GM19351 (cell line): ENCODE measurements at regions not wholly inside any gene's neighbourhood (a gene's known extent, or its start where the extent isn't known, plus 50 kb on each side); places are given as distances from the start of the nearest gene placed in this dataset.
A peak's percentile ranks its signal among the peaks of the same experiment; 100 is the strongest.
"Not testable (repeated sequence)": the region's sequence is repeated elsewhere in the genome, so short reads cannot be mapped to it uniquely, and the experiment has no call there.

Experiments used
- ATAC-seq: cut with Tn5 transposase; IDR thresholded peaks from one replicate; pipeline ENCODE4 v1.9.1; 2021; ENCODE audit warnings: mild to moderate bottlenecking, moderate library complexity; ENCODE audit not compliant: unreplicated experiment

DNA sequence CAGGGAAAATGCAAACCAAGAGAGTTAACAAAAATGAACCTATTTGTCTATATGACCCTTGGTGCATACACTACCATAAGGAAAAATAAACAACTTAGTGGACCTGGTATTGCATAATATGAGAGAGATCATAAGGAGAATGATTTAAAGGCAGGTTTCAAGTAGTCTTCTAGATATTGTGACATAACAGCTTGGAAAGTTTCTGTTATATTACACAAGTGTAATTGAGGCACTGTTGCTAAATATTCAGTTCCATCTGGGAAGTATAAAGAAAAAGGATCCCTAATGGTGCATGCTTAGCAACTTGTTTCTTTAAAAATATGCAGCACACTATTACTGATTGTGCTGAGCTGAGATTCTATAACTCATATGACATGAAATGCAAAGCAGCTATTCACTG is 252.2 kb upstream of the SPHKAP start:
- no peak for ATAC-seq

DNA sequence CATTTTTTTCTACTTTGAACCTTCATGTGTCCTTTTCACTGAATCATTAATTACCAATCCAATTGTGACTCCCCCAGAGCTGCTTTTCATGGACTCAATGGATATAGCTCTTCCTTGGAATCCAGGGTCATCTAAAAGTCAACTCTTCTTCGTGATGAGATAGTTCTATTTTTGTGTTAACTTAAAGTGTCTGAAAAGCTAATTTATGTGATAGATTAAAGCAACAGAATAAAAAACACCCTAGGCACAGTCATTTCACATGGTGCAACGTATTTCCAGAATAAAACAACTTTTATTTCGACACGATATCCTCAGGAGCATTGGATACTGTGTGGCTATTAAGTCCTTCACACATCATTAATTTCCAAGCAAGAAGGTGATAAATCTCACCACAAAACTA is 250.6 kb upstream of the SPHKAP start:
- no peak for ATAC-seq

DNA sequence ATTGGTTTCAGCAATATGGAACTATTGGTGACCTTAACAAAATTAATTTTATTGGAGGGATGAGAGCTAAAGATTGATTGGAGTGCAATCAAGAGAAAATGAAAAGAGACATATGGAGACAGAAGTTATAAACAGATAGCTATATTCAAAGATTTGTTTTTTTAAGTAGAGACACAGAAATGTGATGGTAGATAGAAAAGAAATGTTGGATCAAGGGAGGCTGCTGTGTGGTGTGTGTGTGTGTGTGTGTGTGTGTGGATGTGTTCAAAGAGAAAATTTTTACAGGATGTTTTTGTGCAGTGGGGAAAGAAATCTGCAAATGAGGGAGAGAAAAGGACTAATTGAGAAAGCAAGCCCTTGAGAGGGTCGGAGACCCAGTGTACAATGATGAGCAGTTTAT is 249.5 kb upstream of the SPHKAP start:
- ATAC-seq, result no peak

DNA sequence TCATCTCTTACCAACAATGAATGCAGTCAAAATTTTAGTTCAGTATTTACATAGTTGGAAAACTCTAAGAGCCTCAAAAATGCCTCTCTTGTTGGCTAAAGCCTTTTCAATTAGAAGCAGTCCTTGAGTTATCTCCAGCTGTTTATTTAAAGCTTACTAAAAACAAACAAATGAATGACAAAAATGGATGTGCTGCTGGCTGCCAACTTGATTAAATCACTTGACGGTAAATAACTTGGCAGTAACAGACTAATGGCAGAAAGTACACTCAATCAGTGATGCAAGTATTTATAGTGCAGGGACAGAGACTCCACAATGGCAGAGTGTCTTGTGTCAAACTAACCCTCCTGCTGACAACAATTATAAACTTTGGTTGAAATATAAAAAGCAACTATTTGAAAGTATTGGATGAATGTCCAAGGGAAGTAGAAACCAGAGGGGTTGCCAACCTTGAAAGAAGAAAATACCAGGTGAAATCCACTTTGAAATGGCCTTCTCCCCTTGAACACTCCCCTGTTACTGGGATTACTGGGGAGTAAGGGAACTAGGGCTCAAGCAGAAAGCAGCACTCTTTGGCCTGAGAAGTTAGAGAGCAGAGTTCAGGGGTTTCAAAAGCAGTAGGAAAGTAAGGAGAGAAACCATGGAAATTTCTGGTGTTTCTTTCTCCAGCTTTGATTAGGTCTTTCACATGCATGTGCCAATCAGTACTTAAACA is 245.2 kb upstream of the SPHKAP start:
- ATAC-seq, result no peak

DNA sequence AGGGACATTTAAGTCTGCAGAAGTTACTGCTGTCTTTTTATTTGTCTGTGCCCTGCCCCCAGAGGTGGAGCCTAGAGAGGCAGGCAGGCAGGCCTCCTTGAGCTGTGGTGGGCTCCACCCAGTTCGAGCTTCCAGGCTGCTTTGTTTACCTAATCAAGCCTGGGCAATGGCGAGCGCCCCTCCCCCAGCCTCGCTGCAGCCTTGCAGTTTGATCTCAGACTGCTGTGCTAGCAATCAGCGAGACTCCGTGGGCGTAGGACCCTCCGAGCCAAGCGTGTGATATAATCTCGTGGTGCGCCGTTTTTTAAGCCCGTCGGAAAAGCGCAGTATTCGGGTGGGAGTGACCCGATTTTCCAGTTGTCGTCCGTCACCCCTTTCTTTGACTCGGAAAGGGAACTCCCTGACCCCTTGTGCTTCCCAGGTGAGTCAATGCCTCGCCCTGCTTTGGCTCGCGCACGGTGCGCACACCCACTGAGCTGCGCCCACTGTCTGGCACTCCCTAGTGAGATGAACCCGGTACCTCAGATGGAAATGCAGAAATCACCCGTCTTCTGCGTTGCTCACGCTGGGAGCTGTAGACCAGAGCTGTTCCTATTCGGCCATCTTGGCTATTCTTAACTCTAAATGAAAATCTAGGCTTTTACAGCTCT is 244.0 kb upstream of the SPHKAP start:
- not testable (repeated sequence) for ATAC-seq

DNA sequence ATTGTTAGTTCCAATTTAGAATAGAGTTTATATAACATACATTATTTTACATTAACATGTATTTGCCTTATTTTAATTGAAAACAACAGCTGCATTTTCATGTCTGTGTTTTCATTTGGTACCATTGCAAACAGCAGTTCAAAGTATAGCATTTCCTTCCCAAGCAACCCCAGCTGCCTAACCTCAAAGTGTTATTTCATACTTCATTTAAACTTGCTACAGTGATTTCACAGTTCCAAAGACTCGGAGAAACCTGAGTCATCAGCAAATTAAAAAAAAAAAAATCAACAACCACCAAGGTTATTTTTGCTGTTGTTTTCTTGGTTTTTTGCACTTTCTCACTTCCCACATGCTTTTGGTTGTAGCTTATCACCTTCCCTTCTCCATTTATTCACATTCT is 236.5 kb upstream of the SPHKAP start:
- no peak for ATAC-seq

DNA sequence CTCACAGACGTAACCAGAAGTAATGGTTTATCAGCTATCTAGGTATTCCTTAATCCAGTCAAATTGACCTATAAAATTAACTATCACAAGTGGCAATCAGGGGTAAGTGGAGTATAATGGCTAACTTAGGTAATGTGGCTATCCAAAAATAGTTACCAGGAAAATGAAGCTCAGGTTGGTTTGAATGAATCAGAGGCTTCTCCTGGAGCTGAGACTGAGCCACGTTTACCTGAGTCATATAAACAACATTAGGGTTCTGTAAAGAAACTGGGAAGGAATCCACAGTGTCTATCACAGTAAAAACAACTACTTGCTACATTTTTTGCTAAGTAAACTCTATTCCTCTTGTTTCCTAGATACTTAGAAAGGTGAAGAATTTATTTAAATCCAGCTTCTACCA is 236.0 kb upstream of the SPHKAP start:
- ATAC-seq, result no peak

DNA sequence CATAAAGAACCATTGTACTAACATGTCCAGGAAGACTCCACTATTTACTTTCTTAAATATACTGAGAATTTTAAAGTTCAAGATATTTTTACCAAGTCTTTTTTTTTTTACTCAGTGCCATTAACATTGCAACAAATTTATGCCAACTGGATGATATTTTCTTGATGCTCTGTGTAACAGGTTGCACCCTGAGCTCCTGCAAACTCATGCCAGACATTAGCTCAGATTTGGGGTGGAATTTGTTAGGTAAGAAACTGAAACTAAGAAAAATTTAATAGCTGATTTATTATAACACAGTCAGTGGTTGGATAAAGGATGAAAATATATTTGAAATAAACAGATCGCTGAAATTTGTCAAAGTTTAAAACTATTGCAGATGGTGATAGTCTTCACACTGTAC is 228.6 kb upstream of the SPHKAP start:
- no peak for ATAC-seq

DNA sequence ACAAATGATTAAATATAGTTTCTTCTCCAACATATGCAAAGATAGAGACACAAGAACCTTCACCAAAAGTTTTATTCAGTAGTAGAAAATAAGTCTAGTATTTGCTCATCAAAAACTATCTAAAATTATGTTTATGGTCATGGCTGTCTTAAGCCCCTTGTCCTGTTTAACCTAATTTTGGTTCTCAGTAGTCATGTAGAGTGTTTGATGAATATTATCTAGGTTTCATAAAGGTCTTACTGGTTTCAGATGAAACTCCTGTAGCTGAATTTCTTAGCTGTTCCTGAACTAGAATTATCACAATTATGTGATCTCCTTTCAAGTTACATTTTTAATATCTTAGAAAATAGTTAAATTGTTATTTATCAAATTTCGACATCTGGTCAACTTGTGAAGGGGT is 228.0 kb upstream of the SPHKAP start:
- no peak for ATAC-seq

DNA sequence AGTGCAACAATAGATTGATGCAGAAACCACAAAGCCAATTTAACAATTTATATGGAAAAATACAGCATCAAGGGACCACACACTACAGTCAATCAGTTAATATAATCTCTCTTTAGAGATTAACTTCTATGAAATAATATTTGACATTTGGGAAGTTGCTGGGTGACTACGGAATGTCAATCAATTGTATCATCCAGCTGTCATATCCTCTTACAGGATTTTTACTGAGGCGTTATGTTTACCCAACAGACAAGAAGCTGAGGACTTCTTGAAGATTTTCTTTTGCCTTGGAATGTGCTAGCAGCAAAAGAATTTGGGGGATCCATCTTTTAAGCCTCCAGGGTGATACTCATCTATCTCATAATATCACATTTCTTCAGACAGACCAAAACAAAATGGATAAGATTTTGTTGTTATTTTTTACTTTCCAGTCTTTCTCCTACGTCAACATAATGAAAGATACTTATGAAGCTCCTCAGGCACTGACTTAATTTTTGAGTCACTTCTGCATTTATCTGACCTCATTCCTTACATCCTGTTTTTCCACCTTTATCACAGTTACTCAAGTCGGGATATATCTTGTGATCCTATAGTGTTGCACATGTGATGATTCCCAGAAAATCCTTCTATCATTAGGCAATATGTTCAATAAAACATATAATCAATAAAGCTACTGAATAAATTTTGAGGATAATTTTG is 227.2 kb upstream of the SPHKAP start:
- ATAC-seq, result no peak

DNA sequence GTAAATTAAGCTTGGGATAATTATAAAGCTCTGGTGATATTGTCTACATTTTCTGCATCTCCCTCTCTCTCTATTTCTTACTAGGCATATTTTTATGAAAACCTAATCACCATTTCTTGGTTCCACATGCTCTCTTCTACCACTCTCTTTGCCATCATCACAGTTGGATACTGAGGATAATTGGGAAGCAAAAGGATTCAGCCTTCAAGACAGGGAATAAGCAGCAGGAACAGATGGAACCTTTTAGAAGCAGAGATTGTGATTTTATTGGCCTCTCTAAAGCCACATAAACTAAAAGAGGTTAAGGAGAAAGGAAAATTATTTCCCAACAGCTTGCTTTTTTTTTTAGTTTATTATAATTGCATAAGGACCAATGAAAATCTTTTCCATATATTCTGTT is 226.3 kb upstream of the SPHKAP start:
- no peak for ATAC-seq

DNA sequence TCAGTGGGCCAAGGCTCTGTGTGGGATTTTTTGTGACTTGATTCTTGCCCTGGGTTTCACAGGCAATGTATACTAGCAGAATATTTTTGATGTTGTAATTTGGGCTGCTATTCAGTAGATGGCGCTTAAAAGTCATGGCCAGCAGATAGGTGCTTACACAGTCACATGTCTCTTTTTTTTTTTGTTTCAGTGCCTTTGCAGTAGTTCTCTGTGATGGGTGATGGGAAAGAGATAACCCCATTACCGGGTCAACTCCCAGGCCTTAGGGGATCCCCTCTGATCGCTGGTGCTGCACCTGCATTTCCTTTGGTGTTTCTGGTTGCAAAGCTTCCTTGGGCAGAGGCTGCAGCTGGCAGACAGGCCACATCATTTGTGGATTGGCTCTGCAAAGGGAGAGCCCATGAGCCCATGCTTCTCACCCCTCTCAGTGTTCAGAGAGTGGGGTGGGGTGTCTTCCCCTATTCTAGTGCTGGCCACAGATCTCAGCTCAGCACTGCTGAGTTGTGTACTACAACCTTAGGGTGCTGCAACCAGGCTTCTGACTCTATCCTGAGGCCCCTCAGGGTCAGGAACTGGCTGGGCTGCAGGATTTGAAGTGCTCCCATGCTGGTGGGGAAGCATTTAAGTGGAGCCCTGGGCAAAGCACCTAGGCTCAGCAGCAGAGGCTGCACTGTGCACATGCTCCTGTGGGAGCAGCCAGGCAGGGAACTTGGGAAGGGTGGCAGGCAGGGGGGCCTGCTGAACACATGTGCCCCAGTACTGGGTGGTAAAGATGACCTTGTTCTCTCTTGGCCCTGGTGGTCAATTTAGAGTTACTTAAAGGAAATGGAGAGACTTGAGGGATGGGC is 219.8 kb upstream of the SPHKAP start:
- peak; percentile 88 for ATAC-seq

DNA sequence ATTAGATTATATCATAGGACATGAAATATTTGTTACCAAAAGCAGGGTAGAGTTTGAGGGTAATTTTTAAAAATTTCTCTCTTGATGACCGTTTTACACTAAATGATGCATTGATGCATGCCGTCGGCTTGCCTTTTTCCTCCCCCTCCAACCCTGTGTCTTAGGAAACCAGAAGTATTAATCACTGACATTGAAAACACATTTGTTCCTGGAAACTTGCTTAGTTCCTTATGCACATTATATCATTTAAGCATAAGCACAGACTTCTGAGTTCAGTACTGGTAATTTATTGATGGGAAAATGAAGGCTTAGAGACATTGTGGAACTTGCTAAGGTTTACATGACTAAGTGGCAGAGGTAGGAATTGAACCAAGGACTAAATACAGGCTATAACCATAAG is 206.3 kb upstream of the SPHKAP start:
- ATAC-seq, result no peak

DNA sequence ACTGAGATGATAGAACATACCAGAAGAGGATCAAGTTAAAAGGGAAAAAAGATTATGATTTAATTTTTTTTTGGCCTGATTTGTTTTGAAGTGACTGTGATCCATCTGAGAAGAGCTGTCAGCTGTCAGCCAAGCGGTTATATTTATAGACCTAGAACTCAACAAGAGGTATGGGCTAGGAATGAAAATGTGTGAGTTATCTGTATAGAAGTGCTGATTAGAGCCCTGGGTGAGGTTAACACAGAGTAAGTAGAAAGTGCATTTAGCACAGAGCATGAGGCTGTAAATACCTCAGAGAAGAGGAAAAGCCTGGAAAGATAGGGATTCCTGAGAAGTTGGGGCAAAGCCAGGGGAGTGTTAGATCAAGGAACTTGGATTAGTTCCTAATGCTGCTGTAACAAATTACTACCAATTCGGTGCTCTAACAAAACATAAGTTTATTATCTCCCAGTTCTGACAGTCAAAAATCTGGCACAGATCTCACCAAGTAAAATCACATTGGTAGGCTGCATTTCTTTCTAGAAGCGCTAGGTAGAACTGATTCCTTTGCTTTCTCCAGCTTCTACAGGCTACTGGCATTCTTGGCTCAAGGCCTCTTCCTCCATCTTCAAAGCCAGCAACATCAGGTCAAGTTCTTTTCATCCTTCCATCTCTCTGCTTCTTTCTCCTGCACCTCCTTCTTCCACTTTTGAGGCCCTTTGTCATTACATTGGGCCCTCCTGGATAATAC is 197.4 kb upstream of the SPHKAP start:
- no peak for ATAC-seq

DNA sequence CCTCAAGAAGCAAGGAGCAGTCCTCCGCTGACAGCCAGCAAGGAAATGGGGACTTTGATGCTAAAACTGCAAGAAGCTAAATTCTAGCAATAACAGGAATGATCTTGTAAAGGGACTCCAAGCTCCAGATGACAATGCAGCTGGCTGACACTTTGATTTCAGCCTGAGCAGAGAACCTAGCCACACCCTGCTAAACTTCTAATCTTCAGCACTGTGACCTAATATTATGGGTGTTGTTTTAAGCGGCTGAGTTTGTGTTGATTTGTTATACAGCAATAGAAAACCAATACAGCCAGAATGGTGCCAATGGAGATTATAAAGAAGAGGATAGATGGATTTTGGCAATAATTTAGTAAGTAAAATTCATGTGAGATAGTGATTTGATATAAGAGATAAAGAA is 196.7 kb upstream of the SPHKAP start:
- ATAC-seq, result no peak

DNA sequence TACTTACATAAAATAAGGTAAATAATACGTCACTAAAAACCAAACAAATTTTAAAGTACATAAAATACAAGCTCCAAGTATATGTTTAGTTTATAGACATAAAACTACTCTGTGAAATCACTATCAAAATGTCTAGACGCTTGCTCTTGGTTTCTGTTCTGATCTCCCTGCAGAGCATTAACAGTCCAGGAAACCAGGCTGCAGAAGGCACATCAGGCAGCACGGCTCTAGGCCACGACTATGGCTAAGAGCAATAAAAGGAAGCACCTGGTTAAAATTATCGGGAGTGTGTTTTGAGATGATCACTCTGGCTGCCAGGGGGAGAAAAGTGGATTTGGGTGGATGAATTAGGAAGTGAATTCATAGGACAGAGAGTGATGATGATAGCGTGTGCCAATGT is 196.0 kb upstream of the SPHKAP start:
- no peak for ATAC-seq

DNA sequence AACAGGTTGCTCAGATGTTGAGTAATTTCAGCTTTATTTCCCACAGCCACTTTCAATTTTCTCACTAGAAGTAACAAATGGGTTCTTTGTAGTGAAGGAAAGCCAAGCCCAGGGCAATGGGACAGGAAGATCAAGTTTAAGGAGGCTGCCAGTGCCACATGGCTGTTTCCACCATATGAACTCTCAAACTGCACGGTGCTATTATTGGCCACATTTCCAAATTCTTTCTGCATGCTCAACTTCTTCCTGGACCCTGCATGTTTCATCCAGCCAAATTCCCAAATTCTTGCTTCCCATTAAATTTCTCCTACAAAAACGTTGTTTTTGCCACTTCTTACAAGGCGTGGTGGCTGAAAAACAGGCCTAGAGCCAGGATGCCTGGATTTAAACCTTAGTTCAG is 193.3 kb upstream of the SPHKAP start:
- no peak for ATAC-seq

DNA sequence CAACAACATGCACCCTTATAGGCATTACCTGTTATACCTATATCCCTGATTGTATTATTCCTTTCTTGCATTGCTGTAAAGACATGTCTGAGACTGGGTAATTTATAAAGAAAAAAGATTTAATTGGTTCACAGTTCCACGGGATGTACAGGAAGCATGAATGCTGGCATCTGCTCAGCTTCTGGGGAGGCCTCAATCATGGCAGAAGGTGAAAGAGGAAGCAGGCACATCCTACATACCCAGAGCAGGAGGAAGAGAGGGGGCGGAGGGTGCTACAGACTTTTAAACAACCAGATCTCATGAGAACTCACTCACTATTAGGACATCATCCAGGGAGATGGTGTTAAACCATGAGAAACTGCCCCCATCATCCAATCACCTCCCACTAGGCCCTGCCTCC is 191.7 kb upstream of the SPHKAP start:
- no peak for ATAC-seq

DNA sequence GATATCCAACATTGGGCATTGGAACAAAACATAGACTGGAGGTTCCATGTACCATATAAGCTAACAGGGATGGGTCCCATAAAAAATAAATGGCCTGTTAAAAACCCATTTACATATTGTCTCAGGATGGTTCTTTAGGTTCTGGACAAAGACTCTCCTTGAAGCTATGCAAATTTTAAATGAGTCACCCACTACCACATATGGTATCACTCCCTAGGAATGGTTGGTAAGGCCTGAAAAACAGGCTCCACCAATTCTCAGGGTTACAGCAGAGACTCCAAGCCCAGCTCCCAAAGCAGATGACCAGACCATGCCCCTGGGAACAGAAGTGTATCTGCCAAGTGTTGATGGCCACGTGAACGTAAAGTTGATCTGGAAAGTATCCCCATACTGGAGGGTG is 190.7 kb upstream of the SPHKAP start:
- no peak for ATAC-seq

DNA sequence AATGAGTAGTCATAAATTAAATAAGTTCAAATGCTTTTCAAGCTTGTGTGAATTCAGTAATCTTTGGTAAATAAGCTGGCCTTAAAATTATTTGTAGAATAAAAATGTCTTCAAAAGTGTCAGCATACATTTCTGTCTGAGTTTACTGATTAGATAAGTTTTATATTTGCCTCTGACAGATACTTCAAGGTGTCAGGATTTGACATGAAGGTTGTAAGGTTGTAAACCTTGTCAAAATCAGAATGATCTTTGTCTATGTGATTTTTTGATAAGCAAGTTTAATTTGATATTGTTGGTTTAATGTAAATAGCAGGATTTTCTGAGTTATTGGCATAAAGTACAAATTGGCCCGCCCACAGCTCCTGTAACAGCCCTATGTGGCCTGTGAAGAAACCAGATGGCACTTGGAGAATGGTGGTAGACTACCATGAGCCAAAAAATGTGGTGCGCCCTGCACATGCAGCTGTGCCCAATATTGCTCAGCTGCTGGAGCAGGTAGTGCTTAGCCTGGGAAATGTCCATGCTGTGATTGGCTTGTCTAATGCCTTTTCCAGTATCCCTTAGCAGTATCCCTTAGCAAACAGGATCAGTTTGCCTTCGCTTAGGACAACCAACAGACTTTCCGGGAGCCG is 188.0 kb upstream of the SPHKAP start:
- ATAC-seq, result no peak
